ENCODE measurements at regions not wholly inside any gene's neighbourhood (a gene's known extent, or its start where the extent isn't known, plus 50 kb on each side); places are given as distances from the start of the nearest gene placed in this dataset.

GRCh38 chr1:212553676-212554075 is 54.9 kb upstream of the ATF3 start:
- Histone ChIP-seq H3K27ac (ENCODE audit: low read depth, low read length, poor library complexity, severe bottlenecking) (no peak overlapping the region), H3K4me1 (ENCODE audit: insufficient read depth, low read length, poor library complexity, severe bottlenecking) (peaks cover 5% of the 10 kb centered on the region), H2AFZ (ENCODE audit: low read length) (no peak overlapping the region), H3K9me2 (ENCODE audit: insufficient read depth, low read length) (no peaks in the 10 kb centered on the region), H4K20me1 (ENCODE audit: insufficient read depth, low read length) (no peaks in the 10 kb centered on the region), H3K4me3 (ENCODE audit: low read depth, low read length, poor library complexity, severe bottlenecking) (no peak overlapping the region), H3K4me2 (ENCODE audit: low read length) (no peak overlapping the region), H3K36me3 (ENCODE audit: insufficient read depth, low read length) (no peaks in the 10 kb centered on the region; the same call in 1 of the 2 replicates), H3K79me2 (ENCODE audit: insufficient read depth, low read depth, low read length) (no peaks in the 10 kb centered on the region), H3K9me3 (ENCODE audit: low read length) (no peaks in the 10 kb centered on the region)
- BruUV-seq (replicated peaks): no TSS peak
- intact Hi-C loops (cut with micrococcal nuclease; ENCODE audit: unreplicated experiment): no loop called here
- ChIA-PET POLR2A (no interaction called here), CTCF (ENCODE audit: unreplicated experiment) (no interaction called here)
- TF ChIP-seq EZH2phosphoT487 (IDR thresholded peaks at IDR 0.05; ENCODE audit: borderline replicate concordance, low read depth, low read length) (no peak), CTCF (conservative IDR thresholded peaks at IDR 0.05; ENCODE audit: low read length) (no peak)
- DNase-seq (ENCODE audit: low spot score): no peak

GRCh38 chr1:212554401-212554800 is 54.2 kb upstream of the ATF3 start:
- Histone ChIP-seq H3K9me2 (ENCODE audit: insufficient read depth, low read length) (no peaks in the 10 kb centered on the region), H3K27ac (ENCODE audit: low read depth, low read length, poor library complexity, severe bottlenecking) (no peak overlapping the region), H3K4me1 (ENCODE audit: insufficient read depth, low read length, poor library complexity, severe bottlenecking) (peaks cover 10% of the 10 kb centered on the region), H3K9me3 (ENCODE audit: low read length) (no peaks in the 10 kb centered on the region), H2AFZ (ENCODE audit: low read length) (no peak overlapping the region), H4K20me1 (ENCODE audit: insufficient read depth, low read length) (no peaks in the 10 kb centered on the region), H3K4me2 (ENCODE audit: low read length) (no peak overlapping the region), H3K36me3 (ENCODE audit: insufficient read depth, low read length) (no peaks in the 10 kb centered on the region; the same call in 1 of the 2 replicates), H3K4me3 (ENCODE audit: low read depth, low read length, poor library complexity, severe bottlenecking) (no peak overlapping the region), H3K79me2 (ENCODE audit: insufficient read depth, low read depth, low read length) (no peaks in the 10 kb centered on the region)
- intact Hi-C loops (cut with micrococcal nuclease; ENCODE audit: unreplicated experiment): no loop called here
- DNase-seq (ENCODE audit: low spot score): no peak
- CTCF ChIA-PET (ENCODE audit: unreplicated experiment): no interaction called here
- TF ChIP-seq CTCF (conservative IDR thresholded peaks at IDR 0.05; ENCODE audit: low read length) (no peak), EZH2phosphoT487 (IDR thresholded peaks at IDR 0.05; ENCODE audit: borderline replicate concordance, low read depth, low read length) (no peak)
- BruUV-seq (replicated peaks): no TSS peak
- POLR2A ChIA-PET: no interaction called here

DNA sequence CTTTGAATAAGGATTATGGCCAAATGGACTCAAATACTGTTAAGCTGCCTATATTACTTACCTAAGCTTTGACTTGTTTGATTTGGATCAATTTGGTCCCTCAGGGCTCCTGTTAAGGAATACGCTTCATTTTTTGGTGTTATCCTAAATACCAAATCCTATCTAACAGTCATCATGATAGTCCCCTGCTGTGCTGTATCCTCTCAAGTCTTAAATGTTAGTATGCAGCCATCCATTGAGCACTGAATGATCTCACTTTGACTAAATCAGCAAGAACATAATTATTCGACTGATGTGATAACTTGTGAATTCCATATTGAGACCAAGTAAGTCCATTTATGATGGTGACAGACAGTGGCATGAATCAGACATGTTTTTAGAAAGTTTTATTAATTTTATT is 53.1 kb upstream of the ATF3 start:
- no peak overlapping the region for H3K27ac ChIP-seq (ENCODE audit: low read depth, low read length, poor library complexity, severe bottlenecking)
- no peak for DNase-seq (ENCODE audit: low spot score)
- no peak overlapping the region for H2AFZ ChIP-seq (ENCODE audit: low read length)
- H3K9me2 ChIP-seq (ENCODE audit: insufficient read depth, low read length): no peaks in the 10 kb centered on the region
- H3K36me3 ChIP-seq (ENCODE audit: insufficient read depth, low read length): no peaks in the 10 kb centered on the region; the same call in 1 of the 2 replicates
- POLR2A ChIA-PET: interaction anchor here (0.5 to 1.0 kb wide), 4 partner anchors 10 to 1568 kb away, joined by 3 to 5 read pairs (median 4); no protein-coding TSS in a partner anchor
- no peaks in the 10 kb centered on the region for H3K79me2 ChIP-seq (ENCODE audit: insufficient read depth, low read depth, low read length)
- TF ChIP-seq CTCF (conservative IDR thresholded peaks at IDR 0.05; ENCODE audit: low read length): no peak
- intact Hi-C loops (cut with micrococcal nuclease; ENCODE audit: unreplicated experiment): no loop called here
- no peaks in the 10 kb centered on the region for H4K20me1 ChIP-seq (ENCODE audit: insufficient read depth, low read length)
- no peaks in the 10 kb centered on the region for H3K9me3 ChIP-seq (ENCODE audit: low read length)
- CTCF ChIA-PET (ENCODE audit: unreplicated experiment): no interaction called here
- no peak overlapping the region for H3K4me3 ChIP-seq (ENCODE audit: low read depth, low read length, poor library complexity, severe bottlenecking)
- no TSS peak for BruUV-seq (replicated peaks)
- peaks cover 14% of the 10 kb centered on the region for H3K4me1 ChIP-seq (ENCODE audit: insufficient read depth, low read length, poor library complexity, severe bottlenecking)
- no peak overlapping the region for H3K4me2 ChIP-seq (ENCODE audit: low read length)

Measured in OCI-LY7 (cell line).